HCT116 (cell line): ENCODE measurements at regions not wholly inside any gene's neighbourhood (a gene's known extent, or its start where the extent isn't known, plus 50 kb on each side); places are given as distances from the start of the nearest gene placed in this dataset.

Source experiments
- CTCF ChIP-seq, 3 experiments: fragments of 200-600 bp in 1 of 3; sonication (generic) in 1 of 3; IDR thresholded peaks in 2 of 3; conservative IDR thresholded peaks in 1 of 3; 2 replicates each; pipeline ENCODE4 v1.5.1; 2012 to 2017; ENCODE audit warnings: low read depth in 2 of 3, low read length in 2 of 3, antibody characterized with exemption in 1 of 3, borderline replicate concordance in 1 of 3, control low read depth in 1 of 3, mild to moderate bottlenecking in 1 of 3, mixed read lengths in 1 of 3, mixed run types in 1 of 3, moderate library complexity in 1 of 3; ENCODE audit not compliant: insufficient read depth in 1 of 3
- EZH2 ChIP-seq: fragments of 200-600 bp; sonication (generic); IDR thresholded peaks from 2 replicates; pipeline ENCODE4 v1.6.1; 2017; ENCODE audit warnings: antibody characterized with exemption, mixed run types
- EZH2phosphoT487 ChIP-seq: fragments of 200-600 bp; IDR thresholded peaks from 2 replicates; pipeline ENCODE4 v1.6.1; 2018; ENCODE audit warnings: antibody characterized with exemption, borderline replicate concordance
- POLR2A ChIP-seq: IDR thresholded peaks from 2 replicates; pipeline ENCODE4 v1.7.0; 2011; ENCODE audit warnings: borderline replicate concordance; ENCODE audit not compliant: insufficient read depth, insufficient read length; ENCODE audit errors: extremely low read depth
- ZNF274 ChIP-seq: fragments of 200-500 bp; sonication (Bioruptor generic); IDR thresholded peaks from 2 replicates; pipeline ENCODE4 v1.6.1; 2014; ENCODE audit warnings: mild to moderate bottlenecking, low read depth, low read length, inconsistent platforms

DNA sequence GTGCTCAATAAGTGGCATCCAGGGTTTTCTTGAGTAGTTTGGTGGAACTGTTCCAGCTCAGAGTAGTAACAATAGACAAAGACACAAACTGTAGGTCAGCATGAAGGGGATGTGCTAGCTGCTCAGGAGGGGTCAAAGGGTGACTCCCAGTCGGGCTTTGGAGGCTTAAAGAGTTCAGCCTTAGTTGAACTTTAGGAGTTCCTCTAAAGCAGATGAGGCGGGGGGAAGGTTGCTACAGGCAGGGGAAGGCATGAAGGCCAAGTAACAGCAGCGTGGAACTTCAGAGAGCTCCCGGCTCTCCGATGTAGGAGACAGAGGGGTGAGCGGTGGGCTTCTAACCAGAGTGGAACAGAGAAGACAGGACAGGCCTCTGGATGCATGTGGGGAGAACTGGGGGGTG lies 115.5 kb upstream of the CD93 start:
- TF ChIP-seq EZH2 (no peak), CTCF (IDR thresholded peaks at IDR 0.05 in 2 of 3, conservative IDR thresholded peaks at IDR 0.05 in 1 of 3; ENCODE audit: borderline replicate concordance in 1 of 3, insufficient read depth in 1 of 3, low read depth in 2 of 3, low read length in 2 of 3) (no peak), EZH2phosphoT487 (no peak), ZNF274 (no peak), POLR2A (no peak)
